ENCODE measurements at regions not wholly inside any gene's neighbourhood (a gene's known extent, or its start where the extent isn't known, plus 50 kb on each side); places are given as distances from the start of the nearest gene placed in this dataset.

DNA sequence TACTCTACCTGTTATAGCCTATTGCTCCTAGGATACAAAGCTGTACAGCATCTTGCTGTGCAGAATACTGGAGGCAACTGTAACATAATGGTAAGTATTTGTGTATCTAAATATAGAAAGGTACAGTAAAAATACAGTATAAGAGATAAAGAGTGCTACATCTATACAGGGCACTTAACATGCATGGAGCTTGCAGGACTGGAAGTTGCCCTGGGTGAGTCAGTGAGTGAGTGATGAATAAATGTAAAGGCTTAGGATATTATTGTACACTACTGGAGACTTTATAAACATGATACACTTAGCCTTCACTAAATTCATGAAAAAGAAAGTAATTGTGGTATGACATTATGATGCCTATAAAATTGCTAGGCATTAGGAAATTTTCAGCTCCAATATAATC, 65.5 kb upstream of the OSMR start:
- Histone ChIP-seq H3K79me2 (ENCODE audit: control insufficient read depth, insufficient read depth, low read length) (no peaks in the 10 kb centered on the region), H3K4me3 (ENCODE audit: control extremely low read depth in 1 of 5, extremely low read depth in 1 of 5, insufficient read depth in 1 of 5, low read depth in 2 of 5, low read length in 4 of 5) (no peak overlapping the region), H4K20me1 (ENCODE audit: control insufficient read depth, insufficient read depth, low read length, poor library complexity, severe bottlenecking) (no peaks in the 10 kb centered on the region), H3K27ac (ENCODE audit: low read length in 2 of 2) (no peak overlapping the region), H3K9me3 (ENCODE audit: control extremely low read depth in 1 of 3, control insufficient read depth in 2 of 3, insufficient read depth in 1 of 3, low read length in 2 of 3) (no peaks in the 10 kb centered on the region), H2AFZ (ENCODE audit: insufficient read depth, low read depth, low read length, poor library complexity, severe bottlenecking) (no peak overlapping the region), H3K27me3 (replicated peaks in 1 of 4; ENCODE audit: control extremely low read depth in 1 of 4, control insufficient read depth in 3 of 4, insufficient read depth in 4 of 4, low read length in 3 of 4) (no peaks in the 10 kb centered on the region), H3K36me3 (replicated peaks in 1 of 2; ENCODE audit: control extremely low read depth in 1 of 2, control insufficient read depth in 1 of 2, extremely low read depth in 1 of 2, insufficient read depth in 2 of 2, low read length in 1 of 2) (no peaks in the 10 kb centered on the region), H3K9ac (ENCODE audit: low read length) (no peak overlapping the region), H3K4me1 (ENCODE audit: control insufficient read depth in 2 of 2, insufficient read depth in 2 of 2, low read length in 2 of 2) (no peaks in the 10 kb centered on the region), H3K4me2 (replicated peaks; ENCODE audit: low read depth, low read length, poor library complexity, severe bottlenecking) (no peak overlapping the region)
- H3K27me3 Mint-ChIP-seq: peaks cover 2% of the 10 kb centered on the region
- no peak overlapping the region for H3K4me3 Mint-ChIP-seq
- intact Hi-C loops (cut with micrococcal nuclease): no loop called here
- no peak for TF ChIP-seq EZH2 (IDR thresholded peaks at IDR 0.05; ENCODE audit: borderline replicate concordance, insufficient read depth, low read depth, low read length, poor library complexity, severe bottlenecking)
- TF ChIP-seq, protein P1, sequence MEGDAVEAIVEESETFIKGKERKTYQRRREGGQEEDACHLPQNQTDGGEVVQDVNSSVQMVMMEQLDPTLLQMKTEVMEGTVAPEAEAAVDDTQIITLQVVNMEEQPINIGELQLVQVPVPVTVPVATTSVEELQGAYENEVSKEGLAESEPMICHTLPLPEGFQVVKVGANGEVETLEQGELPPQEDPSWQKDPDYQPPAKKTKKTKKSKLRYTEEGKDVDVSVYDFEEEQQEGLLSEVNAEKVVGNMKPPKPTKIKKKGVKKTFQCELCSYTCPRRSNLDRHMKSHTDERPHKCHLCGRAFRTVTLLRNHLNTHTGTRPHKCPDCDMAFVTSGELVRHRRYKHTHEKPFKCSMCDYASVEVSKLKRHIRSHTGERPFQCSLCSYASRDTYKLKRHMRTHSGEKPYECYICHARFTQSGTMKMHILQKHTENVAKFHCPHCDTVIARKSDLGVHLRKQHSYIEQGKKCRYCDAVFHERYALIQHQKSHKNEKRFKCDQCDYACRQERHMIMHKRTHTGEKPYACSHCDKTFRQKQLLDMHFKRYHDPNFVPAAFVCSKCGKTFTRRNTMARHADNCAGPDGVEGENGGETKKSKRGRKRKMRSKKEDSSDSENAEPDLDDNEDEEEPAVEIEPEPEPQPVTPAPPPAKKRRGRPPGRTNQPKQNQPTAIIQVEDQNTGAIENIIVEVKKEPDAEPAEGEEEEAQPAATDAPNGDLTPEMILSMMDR (IDR thresholded peaks at IDR 0.05): no peak
- ChIA-PET POLR2A (no interaction called here), CTCF (no interaction called here)
- no peak for DNase-seq
- H3K9me3 Mint-ChIP-seq (ENCODE audit: insufficient read depth): peaks cover 2% of the 10 kb centered on the region
- no peaks in the 10 kb centered on the region for H3K4me1 Mint-ChIP-seq
- H3K27ac Mint-ChIP-seq: no peak overlapping the region
- no peak for ATAC-seq (ENCODE audit: low read depth)

DNA sequence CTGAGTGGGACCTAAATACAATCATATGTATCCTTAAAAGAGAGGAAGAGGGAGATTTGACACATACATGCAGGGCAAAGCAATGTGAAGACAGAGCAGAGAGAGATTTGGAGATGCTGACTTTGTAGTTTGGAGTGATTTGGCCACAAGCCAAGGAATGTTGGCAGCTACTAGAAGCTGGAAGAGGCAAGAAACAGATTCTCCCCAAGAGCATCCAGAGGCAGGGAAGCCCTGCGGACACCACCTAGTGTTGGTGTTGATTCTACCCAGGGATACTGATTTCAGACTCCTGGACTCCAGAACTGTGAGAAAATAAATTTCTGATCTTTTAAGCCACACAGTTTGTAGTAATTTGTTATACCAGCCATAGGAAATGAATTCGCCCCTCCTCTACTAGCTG, 64.9 kb upstream of the OSMR start:
- Mint-ChIP-seq H3K9me3 (ENCODE audit: insufficient read depth) (peaks cover under 1% of the 10 kb centered on the region), H3K4me3 (no peak overlapping the region), H3K27me3 (no peaks in the 10 kb centered on the region), H3K4me1 (no peaks in the 10 kb centered on the region), H3K27ac (no peak overlapping the region)
- no CpG with 5 or more reads among the region's 2 CpGs for WGBS (ENCODE audit: insufficient coverage)
- no peak overlapping the region for H3K4me2 ChIP-seq (replicated peaks; ENCODE audit: low read depth, low read length, poor library complexity, severe bottlenecking)
- intact Hi-C loops (cut with micrococcal nuclease): no loop called here
- no peak overlapping the region for H2AFZ ChIP-seq (ENCODE audit: insufficient read depth, low read depth, low read length, poor library complexity, severe bottlenecking)
- ChIA-PET POLR2A (no interaction called here), CTCF (no interaction called here)
- no peak for TF ChIP-seq EZH2 (IDR thresholded peaks at IDR 0.05; ENCODE audit: borderline replicate concordance, insufficient read depth, low read depth, low read length, poor library complexity, severe bottlenecking)
- TF ChIP-seq, protein P1 (IDR thresholded peaks at IDR 0.05): no peak
- H3K27ac ChIP-seq (ENCODE audit: low read length in 2 of 2): no peak overlapping the region
- H3K27me3 ChIP-seq (replicated peaks in 1 of 4; ENCODE audit: control extremely low read depth in 1 of 4, control insufficient read depth in 3 of 4, insufficient read depth in 4 of 4, low read length in 3 of 4): no peaks in the 10 kb centered on the region
- H4K20me1 ChIP-seq (ENCODE audit: control insufficient read depth, insufficient read depth, low read length, poor library complexity, severe bottlenecking): no peaks in the 10 kb centered on the region
- H3K9me3 ChIP-seq (ENCODE audit: control extremely low read depth in 1 of 3, control insufficient read depth in 2 of 3, insufficient read depth in 1 of 3, low read length in 2 of 3): no peaks in the 10 kb centered on the region
- no peaks in the 10 kb centered on the region for H3K36me3 ChIP-seq (replicated peaks in 1 of 2; ENCODE audit: control extremely low read depth in 1 of 2, control insufficient read depth in 1 of 2, extremely low read depth in 1 of 2, insufficient read depth in 2 of 2, low read length in 1 of 2)
- H3K4me1 ChIP-seq (ENCODE audit: control insufficient read depth in 2 of 2, insufficient read depth in 2 of 2, low read length in 2 of 2): no peaks in the 10 kb centered on the region
- no peak overlapping the region for H3K4me3 ChIP-seq (ENCODE audit: control extremely low read depth in 1 of 5, extremely low read depth in 1 of 5, insufficient read depth in 1 of 5, low read depth in 2 of 5, low read length in 4 of 5)
- DNase-seq (no peak), ATAC-seq (ENCODE audit: low read depth) (no peak)
- no peaks in the 10 kb centered on the region for H3K79me2 ChIP-seq (ENCODE audit: control insufficient read depth, insufficient read depth, low read length)
- H3K9ac ChIP-seq (ENCODE audit: low read length): no peak overlapping the region
